SK-N-SH (cell line): ENCODE measurements at regions not wholly inside any gene's neighbourhood (a gene's known extent, or its start where the extent isn't known, plus 50 kb on each side); places are given as distances from the start of the nearest gene placed in this dataset.

ENCODE experiments used
- CTCF ChIA-PET: fragments of 300-600, 350-600 bp; formaldehyde crosslinking; extraction: SDS; loops from one replicate; lab custom pipeline; 2021; lab: Yijun Ruan, JAX
- POLR2A ChIA-PET: fragments of 350-600 bp; sonication (Branson Sonifier 250); formaldehyde crosslinking; extraction: SDS; loops from one replicate; lab custom pipeline; 2020; ENCODE audit warnings: antibody characterized with exemption, inconsistent platforms; lab: Yijun Ruan, JAX
- DNase-seq: peaks from one replicate; pipeline ENCODE4 v3.0.0; 2012
- H2AFZ ChIP-seq: fragments of 200-600 bp; sonication (generic); 2 replicates; pipeline ENCODE4 v1.8.1; 2016; ENCODE audit warnings: antibody characterized with exemption, mild to moderate bottlenecking, low read depth
- H3F3A ChIP-seq: fragments of 200-600 bp; sonication (generic); replicated peaks from 2 replicates; pipeline ENCODE3; 2016; ENCODE audit warnings: antibody characterized with exemption, mild to moderate bottlenecking; ENCODE audit not compliant: insufficient read depth
- H3K27ac ChIP-seq, 2 experiments: fragments of 200-500 bp in 1 of 2; fragments of 200-600 bp in 1 of 2; sonication (Bioruptor generic) in 1 of 2; sonication (generic), shearing (Covaris generic) in 1 of 2; 2 replicates each; pipeline versions ENCODE4 v1.5.1 to v1.6.1; 2014 to 2016; ENCODE audit warnings: low read depth in 2 of 2, inconsistent platforms in 1 of 2, low read length in 1 of 2, mild to moderate bottlenecking in 1 of 2, mixed read lengths in 1 of 2
- H3K27me3 ChIP-seq: fragments of 200-600 bp; sonication (generic), shearing (Covaris generic); 2 replicates; pipeline ENCODE4 v1.6.1; 2016; ENCODE audit warnings: mixed run types; ENCODE audit not compliant: insufficient read depth
- H3K36me3 ChIP-seq, 2 experiments: fragments of 200-500 bp in 1 of 2; fragments of 200-600 bp in 1 of 2; sonication (Bioruptor generic) in 1 of 2; sonication (generic) in 1 of 2; replicated peaks in 1 of 2; 2 replicates each; pipeline versions ENCODE3 to v1.5.1; 2014 to 2016; ENCODE audit warnings: low read length in 1 of 2, mild to moderate bottlenecking in 1 of 2; ENCODE audit not compliant: insufficient read depth in 2 of 2, control insufficient read depth in 1 of 2
- H3K4me1 ChIP-seq, 2 experiments: fragments of 200-500 bp in 1 of 2; fragments of 200-600 bp in 1 of 2; sonication (Bioruptor generic) in 1 of 2; sonication (generic), shearing (Covaris generic) in 1 of 2; 2 replicates each; pipeline versions ENCODE4 v1.5.1 to v1.6.1; 2014 to 2016; ENCODE audit warnings: low read depth in 1 of 2, low read length in 1 of 2, mixed run types in 1 of 2; ENCODE audit not compliant: insufficient read depth in 2 of 2, control insufficient read depth in 1 of 2
- H3K4me2 ChIP-seq: fragments of 200-600 bp; sonication (generic), shearing (Covaris generic); 2 replicates; pipeline ENCODE4 v1.6.1; 2017; ENCODE audit warnings: mixed run types
- H3K4me3 ChIP-seq, 2 experiments: fragments of 200-500 bp in 1 of 2; fragments of 200-600 bp in 1 of 2; sonication (Bioruptor generic) in 1 of 2; sonication (generic), shearing (Covaris generic) in 1 of 2; 2 replicates each; pipeline versions ENCODE4 v1.5.1 to v1.8.1; 2014 to 2016; ENCODE audit warnings: low read depth in 2 of 2, inconsistent platforms in 1 of 2, low read length in 1 of 2, mild to moderate bottlenecking in 1 of 2, mixed read lengths in 1 of 2, moderate library complexity in 1 of 2
- H3K79me2 ChIP-seq: fragments of 200-600 bp; sonication (generic); 2 replicates; pipeline ENCODE4 v1.8.1; 2017; ENCODE audit warnings: mild to moderate bottlenecking; ENCODE audit not compliant: insufficient read depth
- H3K9ac ChIP-seq: fragments of 200-600 bp; sonication (generic); 2 replicates; pipeline ENCODE4 v1.6.1; 2017; ENCODE audit warnings: mixed run types
- H3K9me2 ChIP-seq: fragments of 200-600 bp; sonication (generic); 2 replicates; pipeline ENCODE4 v1.6.1; 2017; ENCODE audit warnings: mixed run types
- H3K9me3 ChIP-seq: fragments of 200-600 bp; sonication (generic); 2 replicates; pipeline ENCODE4 v1.6.1; 2017; ENCODE audit warnings: mixed run types, mild to moderate bottlenecking, moderate library complexity
- H4K20me1 ChIP-seq: fragments of 200-600 bp; sonication (generic); 2 replicates; pipeline ENCODE4 v1.6.1; 2017; ENCODE audit warnings: mild to moderate bottlenecking, mixed run types; ENCODE audit not compliant: insufficient read depth
- ELF1 ChIP-seq: IDR thresholded peaks from 2 replicates; pipeline ENCODE4 v1.4.0; 2012
- FOSL2 ChIP-seq: IDR thresholded peaks from 2 replicates; pipeline ENCODE4 v1.4.0; 2012; ENCODE audit warnings: low read depth, mild to moderate bottlenecking, moderate library complexity, borderline replicate concordance
- FOXJ3 ChIP-seq: sonication (generic); formaldehyde crosslinking; IDR thresholded peaks from 2 replicates; pipeline ENCODE4 v1.5.1; 2020; ENCODE audit warnings: mild to moderate bottlenecking, missing genetic modification reagents
- FOXM1 ChIP-seq: IDR thresholded peaks from 2 replicates; pipeline ENCODE4 v1.4.0; 2012; ENCODE audit warnings: low read depth, mild to moderate bottlenecking
- MAX ChIP-seq: IDR thresholded peaks from 2 replicates; pipeline ENCODE4 v1.4.0; 2012; ENCODE audit warnings: low read depth
- NFIC ChIP-seq: IDR thresholded peaks from 2 replicates; pipeline ENCODE4 v1.4.0; 2012; ENCODE audit warnings: borderline replicate concordance
- PBX3 ChIP-seq: IDR thresholded peaks from 2 replicates; pipeline ENCODE4; 2012
- POLR2AphosphoS5 ChIP-seq: IDR thresholded peaks from 2 replicates; pipeline ENCODE4 v1.6.1; 2012; ENCODE audit warnings: low read depth, low read length
- RFX5 ChIP-seq: IDR thresholded peaks from 2 replicates; pipeline ENCODE4 v1.6.1; 2012; ENCODE audit warnings: mild to moderate bottlenecking, improper control_type of control experiment, low read length
- TCF12 ChIP-seq: IDR thresholded peaks from 2 replicates; pipeline ENCODE4 v1.4.0; 2012
- ZBTB33 ChIP-seq: IDR thresholded peaks from 2 replicates; pipeline ENCODE4 v1.4.0; 2012; ENCODE audit warnings: low read depth, borderline replicate concordance
- WGBS: methylation state at CpG from one replicate; pipeline ENCODE4 v1.1.6; 2017; ENCODE audit warnings: low lambda C conversion rate; 5-methylcytosine and 5-hydroxymethylcytosine counted together
- TF ChIP-seq, protein P1 (sequence below): fragments of 150-350 bp; IDR thresholded peaks from 2 replicates; pipeline ENCODE4 v1.6.1; 2017; ENCODE audit warnings: antibody characterized with exemption, low read length, low read depth, borderline replicate concordance

DNA sequence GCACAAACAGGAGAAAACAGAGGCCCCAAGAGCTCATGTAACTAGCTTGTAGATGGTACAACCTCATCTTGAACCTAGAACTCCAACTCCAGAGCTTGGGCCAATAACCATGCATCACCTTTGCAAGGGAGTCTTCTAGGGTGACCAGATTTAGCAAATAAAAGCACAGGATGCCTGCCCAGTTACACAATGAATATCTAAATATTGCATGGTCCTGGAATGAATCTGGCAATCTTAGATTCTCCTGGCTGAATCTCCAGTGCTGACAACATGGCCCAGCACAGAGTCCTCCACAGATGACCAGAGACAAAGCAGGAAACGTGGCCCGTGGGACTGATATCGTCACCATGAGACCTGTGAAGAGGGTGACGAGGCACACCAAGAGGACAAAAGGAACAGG is 494.1 kb downstream of the PREX1 start:
- Histone ChIP-seq H3K36me3 (no peaks in the 10 kb centered on the region), H3K4me3 (no peak overlapping the region)
- DNase-seq, result no peak
- TF ChIP-seq ELF1 (no peak), POLR2AphosphoS5 (no peak), FOXM1 (no peak), RFX5 (no peak), ZBTB33 (no peak), FOXJ3 (CRISPR knock-in tag) (no peak), NFIC (no peak)
- TF ChIP-seq, protein P1, sequence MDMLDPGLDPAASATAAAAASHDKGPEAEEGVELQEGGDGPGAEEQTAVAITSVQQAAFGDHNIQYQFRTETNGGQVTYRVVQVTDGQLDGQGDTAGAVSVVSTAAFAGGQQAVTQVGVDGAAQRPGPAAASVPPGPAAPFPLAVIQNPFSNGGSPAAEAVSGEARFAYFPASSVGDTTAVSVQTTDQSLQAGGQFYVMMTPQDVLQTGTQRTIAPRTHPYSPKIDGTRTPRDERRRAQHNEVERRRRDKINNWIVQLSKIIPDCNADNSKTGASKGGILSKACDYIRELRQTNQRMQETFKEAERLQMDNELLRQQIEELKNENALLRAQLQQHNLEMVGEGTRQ, result no peak
- TF ChIP-seq, all 33 proteins: peak for 0
- no peaks in the 10 kb centered on the region for H3K9me2 ChIP-seq
- no peaks in the 10 kb centered on the region for H3K27me3 ChIP-seq
- H3K4me2 ChIP-seq, result no peak overlapping the region
- POLR2A ChIA-PET, result no interaction called here
- peaks cover 11% of the 10 kb centered on the region for H3F3A ChIP-seq
- H3K9me3 ChIP-seq, result no peaks in the 10 kb centered on the region
- no peak overlapping the region for H2AFZ ChIP-seq
- H3K79me2 ChIP-seq, result no peaks in the 10 kb centered on the region
- WGBS, result 84% methylated on average over 4 of the region's 4 CpGs
- H3K9ac ChIP-seq, result no peak overlapping the region
- H3K27ac ChIP-seq, result no peak overlapping the region
- H3K4me1 ChIP-seq, result peaks cover 4 to 8% of the 10 kb centered on the region in 2 experiments; a peak in 3 of 4 replicates
- CTCF ChIA-PET, result interaction anchor here (1.1 kb wide), 1 partner anchor 11 kb away, joined by 3 read pairs; no protein-coding TSS in a partner anchor
- H4K20me1 ChIP-seq, result no peaks in the 10 kb centered on the region

DNA sequence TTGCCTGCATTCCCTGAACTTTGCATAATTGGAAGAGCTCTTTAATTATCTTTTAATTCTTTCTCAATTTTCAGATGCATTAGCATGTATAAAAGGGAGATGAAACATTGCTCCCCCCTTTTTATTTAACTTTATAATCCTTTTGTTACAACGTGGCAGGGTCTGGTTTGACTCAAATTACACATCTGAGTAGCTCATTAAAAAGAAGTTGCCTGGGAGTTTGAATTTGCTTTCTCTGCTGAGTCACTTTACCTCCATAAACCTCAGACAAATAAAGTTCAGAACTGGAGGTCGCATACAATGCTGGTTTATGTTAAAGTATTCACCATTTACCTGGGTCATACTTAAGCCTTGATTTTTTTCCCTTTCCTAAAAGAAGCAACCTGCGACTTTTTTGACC is 495.2 kb downstream of the PREX1 start:
- no peak overlapping the region for H2AFZ ChIP-seq
- no peak for DNase-seq
- H3K27ac ChIP-seq, result peak overlapping the region in 1 of 2 experiments; percentile 21; a peak in 2 of 4 replicates
- H3K36me3 ChIP-seq, result no peaks in the 10 kb centered on the region
- peaks cover 4 to 8% of the 10 kb centered on the region in 2 experiments; a peak in 3 of 4 replicates for H3K4me1 ChIP-seq
- no peak overlapping the region for H3K4me2 ChIP-seq
- no peak overlapping the region for H3K9ac ChIP-seq
- WGBS, result 36% methylated on average over 3 of the region's 3 CpGs
- H3K9me3 ChIP-seq, result no peaks in the 10 kb centered on the region
- no peaks in the 10 kb centered on the region for H4K20me1 ChIP-seq
- ChIA-PET POLR2A (no interaction called here), CTCF (interaction anchor here (1.5 kb wide), 1 partner anchor 19 kb away, joined by 4 read pairs; no protein-coding TSS in a partner anchor)
- TF ChIP-seq POLR2AphosphoS5 (peak; percentile 35; the same call in 1 of the 2 replicates), FOSL2 (peak; percentile 30; the same call in 1 of the 2 replicates), MAX (no peak), TCF12 (peak; percentile 76), PBX3 (peak; percentile 36; the same call in 1 of the 2 replicates)
- no peaks in the 10 kb centered on the region for H3K9me2 ChIP-seq
- no peaks in the 10 kb centered on the region for H3K79me2 ChIP-seq
- peaks cover 10% of the 10 kb centered on the region for H3F3A ChIP-seq
- no peaks in the 10 kb centered on the region for H3K27me3 ChIP-seq
- H3K4me3 ChIP-seq, result no peak overlapping the region
